Pancreas (tissue), 10 donors: ENCODE measurements at regions not wholly inside any gene's neighbourhood (a gene's known extent, or its start where the extent isn't known, plus 50 kb on each side); places are given as distances from the start of the nearest gene placed in this dataset.
A peak's percentile ranks its signal among the peaks of the same experiment; 100 is the strongest.

Source experiments
- ATAC-seq, 4 donors: fragments of 200-7000 bp; cut with Tn5 transposase; one replicate each; pipeline versions ENCODE4 v1.8.0 to v1.9.1; 2020; ENCODE audit warnings: mild to moderate bottlenecking in 4 of 4, moderate library complexity in 4 of 4
- DNase-seq, 6 donors: peaks; one replicate each; pipeline ENCODE4 v3.0.0-alpha.2; 2020
- FAIRE-seq: peaks from 2 replicates; lab custom pipeline; 2012; peaks lifted over from hg19 to GRCh38; lab: Jason Lieb, UNC
- H3K27ac ChIP-seq, 4 donors: fragments of 200-600 bp; sonication (generic); 1 replicate in 3 of 4; 2 replicates in 1 of 4; pipeline versions ENCODE4 v1.5.0 to v1.8.0; 2020
- H3K27me3 ChIP-seq, 4 donors: fragments of 200-600 bp; one replicate each; pipeline ENCODE4 v1.8.0; 2021
- H3K36me3 ChIP-seq, 3 donors: fragments of 200-600 bp; sonication (generic) in 1 of 3; one replicate each; pipeline versions ENCODE4 v1.5.0 to v1.8.0; 2020 to 2021
- H3K4me1 ChIP-seq, 3 donors: fragments of 200-600 bp; one replicate each; pipeline ENCODE4 v1.8.0; 2021
- H3K4me3 ChIP-seq, 4 donors: fragments of 200-600 bp; sonication (generic) in 2 of 4; one replicate each; pipeline versions ENCODE4 v1.5.0 to v1.8.0; 2020 to 2021
- H3K9me3 ChIP-seq, 4 donors: fragments of 200-600 bp; one replicate each; pipeline ENCODE4 v1.8.0; 2021
- CTCF ChIP-seq, 4 donors: fragments of 200-600 bp; sonication (generic) in 3 of 4; IDR thresholded peaks; one replicate each; pipeline versions ENCODE4 v1.5.0 to v1.8.0; 2021; ENCODE audit warnings: antibody characterized with exemption in 4 of 4
- WGBS, 2 donors: extraction: QIAGEN DNeasy Blood & Tissue Kit; methylation state at CpG; one replicate each; pipeline ENCODE4 v1.1.7; 2013; 5-methylcytosine and 5-hydroxymethylcytosine counted together
- intact Hi-C, 3 donors: fragments of 100-400 bp; cut with DNase I; formaldehyde crosslinking; loops; one replicate each; pipeline versions ENCODE4 v1.11.1 to v1.14.2; 2022
- donor health status: healthy with polysubstance abuse.
- donor health status: DM: no; HTN: no; CAD: no; lungs with moderate emphysema.
- donor health status: DM: no; HTN: no; CAD: no.
- donor health status: control.
- donor health status: control.
- donor health status: Bipolar disorder and iron deficiency.
- donor health status: DM: yes; HTN: yes; CAD: no.
- donor health status: DM: no; HTN: no; CAD: no.
- donor health status: DM: no; HTN: no; CAD: no.
- donor health status: DM: yes; HTN: yes; CAD: no.

GRCh38 chr4:107265859-107266258 lies 229.7 kb upstream of the DKK2 start:
- H3K27me3 ChIP-seq = no peaks in the 10 kb centered on the region
- no peak for FAIRE-seq

GRCh38 chr4:107261241-107261874 lies 225.2 kb upstream of the DKK2 start:
- no peak overlapping the region for H3K27ac ChIP-seq
- no peak for TF ChIP-seq CTCF (IDR thresholded peaks at IDR 0.05)
- DNase-seq (no peak), FAIRE-seq (no peak), ATAC-seq (no peak)
- no peaks in the 10 kb centered on the region for H3K4me1 ChIP-seq
- H3K4me3 ChIP-seq = no peak overlapping the region
- no peaks in the 10 kb centered on the region for H3K9me3 ChIP-seq
- no peaks in the 10 kb centered on the region for H3K36me3 ChIP-seq
- H3K27me3 ChIP-seq = no peaks in the 10 kb centered on the region
- intact Hi-C loops = no loop called here
- 76 to 85% methylated on average over 3 of the region's 3 CpGs for WGBS, 2 donors

More at GRCh38 chr4:107265859-107266258, 229.7 kb upstream of the DKK2 start:
- H3K27ac ChIP-seq = no peak overlapping the region
- no peaks in the 10 kb centered on the region for H3K9me3 ChIP-seq
- H3K36me3 ChIP-seq = no peaks in the 10 kb centered on the region
- no peak for TF ChIP-seq CTCF (IDR thresholded peaks at IDR 0.05)
- H3K4me3 ChIP-seq = peak overlapping the region in 2 of 4 donors; percentile 12 to 17
- DNase-seq = no peak
- H3K4me1 ChIP-seq = no peaks in the 10 kb centered on the region
- WGBS, 2 donors = 52 to 70% methylated on average over 6 of the region's 6 CpGs
- peak in 3 of 4 donors; percentile 53 to 59 (median 58) for ATAC-seq
- intact Hi-C loops = no loop called here

- no peak for TF ChIP-seq CTCF (IDR thresholded peaks at IDR 0.05)
- FAIRE-seq = no peak
- intact Hi-C loops = no loop called here
- no peak for DNase-seq
- Histone ChIP-seq H3K36me3 (no peaks in the 10 kb centered on the region), H3K27me3 (no peaks in the 10 kb centered on the region), H3K4me1 (no peaks in the 10 kb centered on the region), H3K4me3 (no peak overlapping the region), H3K9me3 (no peaks in the 10 kb centered on the region), H3K27ac (no peak overlapping the region)
- 78 to 82% methylated on average over 2 of the region's 2 CpGs for WGBS, 2 donors
- no peak for ATAC-seq
Observed at GRCh38 chr4:107258359-107258758, 222.2 kb upstream of the DKK2 start.

- no peak overlapping the region for H3K4me3 ChIP-seq
- DNase-seq = no peak
- no peaks in the 10 kb centered on the region for H3K9me3 ChIP-seq
- intact Hi-C loops = no loop called here
- WGBS, 2 donors = 62 to 85% methylated on average over 2 of the region's 2 CpGs
- H3K27ac ChIP-seq = no peak overlapping the region
- no peaks in the 10 kb centered on the region for H3K36me3 ChIP-seq
- no peak for FAIRE-seq
- H3K27me3 ChIP-seq = no peaks in the 10 kb centered on the region
- no peak for TF ChIP-seq CTCF (IDR thresholded peaks at IDR 0.05)
- H3K4me1 ChIP-seq = no peaks in the 10 kb centered on the region
- ATAC-seq = no peak
Observed at GRCh38 chr4:107255596-107255995, 219.5 kb upstream of the DKK2 start.

GRCh38 chr4:107255114-107255513 lies 219.0 kb upstream of the DKK2 start:
- Histone ChIP-seq H3K27ac (no peak overlapping the region), H3K4me1 (no peaks in the 10 kb centered on the region), H3K9me3 (no peaks in the 10 kb centered on the region), H3K4me3 (no peak overlapping the region), H3K36me3 (no peaks in the 10 kb centered on the region), H3K27me3 (no peaks in the 10 kb centered on the region)
- no peak for DNase-seq
- TF ChIP-seq CTCF (IDR thresholded peaks at IDR 0.05) = no peak
- 82 to 100% methylated on average over 1 of the region's 1 CpG for WGBS, 2 donors
- intact Hi-C loops = no loop called here
- ATAC-seq = no peak
- no peak for FAIRE-seq
